Caco-2 (cell line): ENCODE measurements at regions not wholly inside any gene's neighbourhood (a gene's known extent, or its start where the extent isn't known, plus 50 kb on each side); places are given as distances from the start of the nearest gene placed in this dataset.

Experiments
- BruUV-seq: library from RNA; stranded (reverse); fragments of 400-500 nt; replicated peaks from 2 replicates; lab custom pipeline; 2021; lab: Mats Ljungman, UMichigan
- CTCF ChIA-PET: fragments of 300-600 bp; sonication (Branson Sonifier 250); formaldehyde crosslinking; loops from one replicate; lab custom pipeline; 2022; ENCODE audit warnings: antibody characterized with exemption; lab: Charles Lee
- POLR2A ChIA-PET: fragments of 300-600 bp; sonication (Branson Sonifier 250); formaldehyde crosslinking; loops from one replicate; lab custom pipeline; 2022; ENCODE audit warnings: antibody characterized with exemption; lab: Charles Lee
- DNase-seq, 2 experiments: peaks; one replicate each; pipeline versions ENCODE4 v3.0.0 to v3.0.0-alpha.2; 2020 to 2022
- H3K27me3 ChIP-seq: replicated peaks from 2 replicates; pipeline ENCODE4 v1.6.0; 2011; ENCODE audit warnings: low read length; ENCODE audit not compliant: control insufficient read depth, insufficient read depth
- H3K36me3 ChIP-seq: 2 replicates; pipeline ENCODE4 v1.5.1; 2011; ENCODE audit warnings: low read length; ENCODE audit not compliant: control insufficient read depth, insufficient read depth
- H3K4me1 ChIP-seq: fragments of 250-450 bp; sonication (Bioruptor Pico); 2 replicates; pipeline ENCODE4 v1.5.1; 2020; ENCODE audit warnings: mild to moderate bottlenecking
- H3K4me3 ChIP-seq: 2 replicates; pipeline ENCODE4 v1.5.1; 2011; ENCODE audit warnings: low read depth, mild to moderate bottlenecking, control low read depth, low read length
- H3K9me3 ChIP-seq: fragments of 250-450 bp; sonication (Bioruptor Pico); 2 replicates; pipeline ENCODE4 v1.5.1; 2020; ENCODE audit warnings: mild to moderate bottlenecking, moderate library complexity
- H3K27ac Mint-ChIP-seq: one replicate; pipeline ENCODE4 v1.8.0; 2022; ENCODE audit warnings: mixed read lengths; ENCODE audit not compliant: unreplicated experiment
- H3K27me3 Mint-ChIP-seq: one replicate; pipeline ENCODE4 v1.8.0; 2022; ENCODE audit warnings: mixed read lengths; ENCODE audit not compliant: insufficient read depth, unreplicated experiment
- H3K36me3 Mint-ChIP-seq: one replicate; pipeline ENCODE4 v1.8.0; 2022; ENCODE audit warnings: mild to moderate bottlenecking, mixed read lengths; ENCODE audit not compliant: insufficient read depth, unreplicated experiment
- H3K4me1 Mint-ChIP-seq: one replicate; pipeline ENCODE4 v1.8.0; 2022; ENCODE audit warnings: low read depth, mixed read lengths; ENCODE audit not compliant: unreplicated experiment
- H3K4me3 Mint-ChIP-seq: one replicate; pipeline ENCODE4 v1.8.0; 2022; ENCODE audit warnings: mild to moderate bottlenecking, moderate library complexity, mixed read lengths; ENCODE audit not compliant: unreplicated experiment
- H3K9me3 Mint-ChIP-seq: one replicate; pipeline ENCODE4 v1.8.0; 2022; ENCODE audit warnings: mixed read lengths; ENCODE audit not compliant: unreplicated experiment
- intact Hi-C: fragments of 100-400 bp; cut with micrococcal nuclease; formaldehyde crosslinking; loops from one replicate; pipeline ENCODE4 v1.10.0; 2022; ENCODE audit not compliant: unreplicated experiment
- TF ChIP-seq, protein P1 (sequence below), 2 experiments: fragments of 200-600 bp in 1 of 2; IDR thresholded peaks; 1 replicate in 1 of 2; 2 replicates in 1 of 2; pipeline versions ENCODE4 v1.5.1 to v1.8.0; 2011 to 2022; ENCODE audit warnings: antibody characterized with exemption in 1 of 2, control low read depth in 1 of 2, inconsistent platforms in 1 of 2, low read depth in 1 of 2, low read length in 1 of 2, mild to moderate bottlenecking in 1 of 2, moderate library complexity in 1 of 2; ENCODE audit not compliant: insufficient read depth in 1 of 2, severe bottlenecking in 1 of 2, unreplicated experiment in 1 of 2

DNA sequence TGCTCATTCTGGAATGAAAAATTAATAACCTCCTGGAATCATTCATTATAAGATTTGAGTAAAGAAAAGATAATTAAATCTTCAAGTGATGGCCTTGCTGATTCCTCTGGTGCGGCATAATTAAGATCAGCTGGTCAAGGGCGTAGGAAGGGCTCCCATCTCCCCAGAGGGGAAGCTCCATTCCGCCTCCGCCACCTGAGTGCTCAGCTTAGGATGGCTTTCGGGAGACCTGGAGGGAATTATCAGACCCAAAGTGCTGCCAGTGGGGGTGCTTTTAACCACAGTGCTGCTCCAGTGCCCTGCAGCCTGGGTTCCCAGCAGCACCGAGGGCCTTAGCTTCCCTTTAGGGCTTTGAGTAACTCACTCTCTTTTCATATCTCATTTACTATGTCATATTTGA, 556.6 kb upstream of the RGMA start:
- H3K4me1 ChIP-seq = no peaks in the 10 kb centered on the region
- CTCF ChIA-PET = no interaction called here
- Mint-ChIP-seq H3K9me3 (no peaks in the 10 kb centered on the region), H3K27me3 (peaks cover 7% of the 10 kb centered on the region), H3K27ac (no peak overlapping the region), H3K36me3 (no peaks in the 10 kb centered on the region), H3K4me1 (no peaks in the 10 kb centered on the region), H3K4me3 (no peak overlapping the region)
- H3K36me3 ChIP-seq = no peaks in the 10 kb centered on the region
- BruUV-seq = no TSS peak
- no peaks in the 10 kb centered on the region for H3K9me3 ChIP-seq
- no peaks in the 10 kb centered on the region for H3K27me3 ChIP-seq
- TF ChIP-seq, protein P1, sequence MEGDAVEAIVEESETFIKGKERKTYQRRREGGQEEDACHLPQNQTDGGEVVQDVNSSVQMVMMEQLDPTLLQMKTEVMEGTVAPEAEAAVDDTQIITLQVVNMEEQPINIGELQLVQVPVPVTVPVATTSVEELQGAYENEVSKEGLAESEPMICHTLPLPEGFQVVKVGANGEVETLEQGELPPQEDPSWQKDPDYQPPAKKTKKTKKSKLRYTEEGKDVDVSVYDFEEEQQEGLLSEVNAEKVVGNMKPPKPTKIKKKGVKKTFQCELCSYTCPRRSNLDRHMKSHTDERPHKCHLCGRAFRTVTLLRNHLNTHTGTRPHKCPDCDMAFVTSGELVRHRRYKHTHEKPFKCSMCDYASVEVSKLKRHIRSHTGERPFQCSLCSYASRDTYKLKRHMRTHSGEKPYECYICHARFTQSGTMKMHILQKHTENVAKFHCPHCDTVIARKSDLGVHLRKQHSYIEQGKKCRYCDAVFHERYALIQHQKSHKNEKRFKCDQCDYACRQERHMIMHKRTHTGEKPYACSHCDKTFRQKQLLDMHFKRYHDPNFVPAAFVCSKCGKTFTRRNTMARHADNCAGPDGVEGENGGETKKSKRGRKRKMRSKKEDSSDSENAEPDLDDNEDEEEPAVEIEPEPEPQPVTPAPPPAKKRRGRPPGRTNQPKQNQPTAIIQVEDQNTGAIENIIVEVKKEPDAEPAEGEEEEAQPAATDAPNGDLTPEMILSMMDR (IDR thresholded peaks at IDR 0.05; ENCODE audit: insufficient read depth in 1 of 2, low read depth in 1 of 2, low read length in 1 of 2, severe bottlenecking in 1 of 2, unreplicated experiment in 1 of 2) = no peak
- POLR2A ChIA-PET = no interaction called here
- intact Hi-C loops = no loop called here
- no peak overlapping the region for H3K4me3 ChIP-seq
- DNase-seq = no peak

GRCh38 chr15:93644595-93644994, 555.6 kb upstream of the RGMA start:
- BruUV-seq = no TSS peak
- H3K36me3 Mint-ChIP-seq = no peaks in the 10 kb centered on the region
- Histone ChIP-seq H3K36me3 (no peaks in the 10 kb centered on the region), H3K9me3 (no peaks in the 10 kb centered on the region), H3K4me1 (no peaks in the 10 kb centered on the region), H3K27me3 (no peaks in the 10 kb centered on the region), H3K4me3 (no peak overlapping the region)
- ChIA-PET CTCF (no interaction called here), POLR2A (no interaction called here)
- TF ChIP-seq, protein P1 (IDR thresholded peaks at IDR 0.05; ENCODE audit: insufficient read depth in 1 of 2, low read depth in 1 of 2, low read length in 1 of 2, severe bottlenecking in 1 of 2, unreplicated experiment in 1 of 2) = no peak
- no peaks in the 10 kb centered on the region for H3K9me3 Mint-ChIP-seq
- H3K4me1 Mint-ChIP-seq = no peaks in the 10 kb centered on the region
- H3K27me3 Mint-ChIP-seq = peaks cover 4% of the 10 kb centered on the region
- H3K27ac Mint-ChIP-seq = no peak overlapping the region
- intact Hi-C loops = no loop called here
- no peak overlapping the region for H3K4me3 Mint-ChIP-seq
- DNase-seq = no peak

DNA sequence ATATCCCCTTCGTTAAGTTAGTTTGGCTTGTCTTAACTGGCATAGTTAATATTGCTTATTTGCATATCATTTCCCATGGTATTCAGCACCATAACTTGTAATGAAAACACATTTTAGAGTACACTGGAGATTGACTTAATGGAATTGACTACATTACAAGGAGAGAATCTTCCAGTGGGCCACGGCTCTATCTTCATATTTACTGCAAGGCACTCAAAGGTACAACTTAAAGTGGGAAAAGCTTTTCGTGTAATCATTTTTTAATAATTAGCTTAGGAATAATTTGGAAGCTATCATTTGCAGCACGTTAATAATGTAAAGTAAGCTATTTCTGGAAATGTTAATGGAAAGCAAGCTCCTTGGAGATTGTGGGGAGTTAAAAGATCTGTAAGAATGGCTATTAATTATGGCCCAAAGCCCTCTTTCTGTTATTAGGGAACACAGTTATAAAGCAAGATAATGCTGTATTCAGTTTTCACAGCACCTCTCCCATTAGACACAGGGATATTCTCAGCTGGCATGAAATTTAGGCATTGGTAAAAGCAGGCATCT, 551.5 kb upstream of the RGMA start:
- TF ChIP-seq, protein P1 (IDR thresholded peaks at IDR 0.05; ENCODE audit: insufficient read depth in 1 of 2, low read depth in 1 of 2, low read length in 1 of 2, severe bottlenecking in 1 of 2, unreplicated experiment in 1 of 2) = no peak
- H3K36me3 Mint-ChIP-seq = no peaks in the 10 kb centered on the region
- H3K27me3 Mint-ChIP-seq = peaks cover 6% of the 10 kb centered on the region

More for the DNA sequence above, 551.5 kb upstream of the RGMA start:
- no peaks in the 10 kb centered on the region for H3K4me1 ChIP-seq
- no TSS peak for BruUV-seq
- Mint-ChIP-seq H3K4me1 (no peaks in the 10 kb centered on the region), H3K27ac (no peak overlapping the region), H3K4me3 (no peak overlapping the region), H3K9me3 (no peaks in the 10 kb centered on the region)
- POLR2A ChIA-PET = no interaction called here
- CTCF ChIA-PET = interaction anchor here (0.6 kb wide), 1 partner anchor 299 kb away, joined by 5 read pairs; no protein-coding TSS in a partner anchor
- intact Hi-C loops = no loop called here
- no peaks in the 10 kb centered on the region for H3K9me3 ChIP-seq
- no peak overlapping the region for H3K4me3 ChIP-seq
- no peaks in the 10 kb centered on the region for H3K36me3 ChIP-seq
- DNase-seq = no peak
- no peaks in the 10 kb centered on the region for H3K27me3 ChIP-seq
